ENCODE measurements at regions not wholly inside any gene's neighbourhood (a gene's known extent, or its start where the extent isn't known, plus 50 kb on each side); places are given as distances from the start of the nearest gene placed in this dataset.
A peak's percentile ranks its signal among the peaks of the same experiment; 100 is the strongest.

GRCh38 chr18:10119991-10120390, 206.2 kb downstream of the VAPA start:
- no CpG with 5 or more reads among the region's 1 CpG for WGBS, 2 experiments (ENCODE audit: insufficient coverage in 2 of 2)
- Histone ChIP-seq H3K9me3 (ENCODE audit: control insufficient read depth, low read length) (no peaks in the 10 kb centered on the region), H3K27ac (ENCODE audit: low read depth, low read length, severe bottlenecking) (no peak overlapping the region), H3K4me3 (ENCODE audit: extremely low read depth, insufficient read depth, low read length, poor library complexity, severe bottlenecking) (no peak overlapping the region), H3K4me1 (ENCODE audit: control insufficient read depth, insufficient read depth, low read length, poor library complexity, severe bottlenecking) (peaks cover 4% of the 10 kb centered on the region), H3K36me3 (ENCODE audit: control insufficient read depth, insufficient read depth, low read length) (no peaks in the 10 kb centered on the region)

DNA sequence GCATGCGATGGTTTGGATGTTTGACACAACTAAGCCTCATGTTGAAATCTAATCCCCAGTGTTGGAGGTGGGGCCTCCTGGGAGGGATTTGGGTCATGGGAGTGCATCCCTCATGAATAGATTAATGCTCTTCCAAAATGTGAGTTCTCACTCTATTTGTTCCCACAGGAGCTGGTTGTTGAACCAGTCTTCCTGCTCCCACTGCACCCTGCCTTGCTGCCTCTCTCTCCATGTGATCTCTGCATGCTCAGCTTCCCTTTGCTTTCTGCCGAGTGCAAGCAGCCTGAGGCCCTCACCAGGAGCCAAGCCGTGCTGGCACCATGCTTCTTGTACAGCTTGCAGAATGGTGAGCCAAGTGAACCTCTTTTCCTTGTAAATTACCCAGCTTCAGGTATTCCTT, 206.8 kb downstream of the VAPA start:
- Histone ChIP-seq H3K9me3 (ENCODE audit: control insufficient read depth, low read length) (no peaks in the 10 kb centered on the region), H3K4me1 (ENCODE audit: control insufficient read depth, insufficient read depth, low read length, poor library complexity, severe bottlenecking) (peaks cover 4% of the 10 kb centered on the region), H3K4me3 (ENCODE audit: extremely low read depth, insufficient read depth, low read length, poor library complexity, severe bottlenecking) (no peak overlapping the region), H3K27ac (ENCODE audit: low read depth, low read length, severe bottlenecking) (no peak overlapping the region), H3K36me3 (ENCODE audit: control insufficient read depth, insufficient read depth, low read length) (no peaks in the 10 kb centered on the region)
- 75 to 79% methylated on average over 2 to 3 of the region's 3 CpGs for WGBS, 2 experiments (ENCODE audit: insufficient coverage in 2 of 2)

DNA sequence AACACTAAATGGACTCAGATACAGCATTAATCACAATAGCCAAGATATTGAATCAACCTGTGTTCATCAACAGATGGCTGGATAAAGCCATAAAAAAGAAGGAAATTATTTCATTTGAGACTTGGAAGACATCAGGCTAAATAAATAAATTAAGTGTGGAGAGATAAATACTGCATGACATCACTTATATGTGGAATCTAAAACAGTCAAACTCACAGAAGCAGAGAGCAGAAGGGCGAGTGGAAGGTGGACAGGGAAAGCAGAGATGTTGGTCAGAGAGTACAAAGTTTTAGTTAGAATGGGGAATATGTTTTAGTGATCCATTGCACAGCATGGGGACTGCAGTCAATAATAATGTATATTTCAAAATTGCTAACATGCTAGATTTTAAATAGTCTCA, 207.2 kb downstream of the VAPA start:
- 100% methylated on average over 1 of the region's 1 CpG; no CpG with 5 or more reads in 1 of the 2 experiments for WGBS, 2 experiments (ENCODE audit: insufficient coverage in 2 of 2)
- Histone ChIP-seq H3K27ac (ENCODE audit: low read depth, low read length, severe bottlenecking) (no peak overlapping the region), H3K36me3 (ENCODE audit: control insufficient read depth, insufficient read depth, low read length) (no peaks in the 10 kb centered on the region), H3K9me3 (ENCODE audit: control insufficient read depth, low read length) (no peaks in the 10 kb centered on the region), H3K4me1 (ENCODE audit: control insufficient read depth, insufficient read depth, low read length, poor library complexity, severe bottlenecking) (peaks cover 4% of the 10 kb centered on the region), H3K4me3 (ENCODE audit: extremely low read depth, insufficient read depth, low read length, poor library complexity, severe bottlenecking) (no peak overlapping the region)

GRCh38 chr18:10121786-10122515, 208.1 kb downstream of the VAPA start:
- Histone ChIP-seq H3K27ac (ENCODE audit: low read depth, low read length, severe bottlenecking) (peak overlapping the region; percentile 26), H3K4me1 (ENCODE audit: control insufficient read depth, insufficient read depth, low read length, poor library complexity, severe bottlenecking) (peaks cover 4% of the 10 kb centered on the region), H3K36me3 (ENCODE audit: control insufficient read depth, insufficient read depth, low read length) (no peaks in the 10 kb centered on the region), H3K4me3 (ENCODE audit: extremely low read depth, insufficient read depth, low read length, poor library complexity, severe bottlenecking) (no peak overlapping the region), H3K9me3 (ENCODE audit: control insufficient read depth, low read length) (no peaks in the 10 kb centered on the region)
- WGBS, 2 experiments (ENCODE audit: insufficient coverage in 2 of 2), result 78 to 93% methylated on average over 4 to 9 of the region's 11 CpGs

DNA sequence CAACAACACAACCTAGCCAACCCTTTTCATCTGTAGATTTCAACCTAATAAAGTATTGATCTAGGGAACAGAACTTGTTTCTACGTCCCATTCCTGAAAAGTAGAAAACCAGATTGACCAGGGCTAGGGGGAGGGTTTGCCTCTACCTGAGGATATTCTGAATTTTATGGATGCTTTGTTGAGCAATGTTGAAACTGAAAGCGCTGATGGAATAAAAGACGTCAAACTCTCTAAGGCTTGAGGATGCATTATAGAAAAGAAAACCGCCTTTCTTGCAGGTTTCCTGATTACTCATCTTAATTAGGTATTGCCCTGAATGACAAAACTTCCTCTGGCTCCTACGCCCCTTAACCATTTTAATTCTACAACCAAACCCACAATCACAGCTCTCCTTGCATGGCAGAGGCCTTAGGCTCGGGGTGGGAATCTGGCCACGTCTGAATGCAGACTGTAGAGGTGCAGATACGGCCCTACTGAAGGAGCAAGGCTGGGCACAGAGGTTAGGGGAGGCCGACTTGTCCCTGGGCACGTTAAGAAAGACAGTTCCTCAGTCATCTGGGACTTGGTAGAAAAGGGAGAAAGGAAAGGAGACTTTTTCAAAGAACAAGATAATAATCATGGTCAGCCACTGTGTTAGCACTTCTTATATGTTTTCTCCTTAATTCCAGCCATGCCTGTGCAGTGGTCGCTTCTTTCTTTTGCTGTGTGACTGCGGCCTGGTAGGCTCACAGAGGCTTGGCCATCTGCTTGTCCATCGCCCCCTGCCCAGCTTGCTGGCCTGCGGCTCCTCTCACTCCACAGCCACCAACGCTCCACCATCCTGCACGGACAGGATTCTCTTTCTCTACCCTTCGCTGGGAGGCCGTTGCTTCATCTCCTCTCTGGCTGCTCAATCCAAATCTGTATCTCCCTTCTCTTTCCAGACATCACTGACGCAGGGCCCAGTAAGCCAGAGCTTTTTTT, 209.5 kb downstream of the VAPA start:
- 92 to 95% methylated on average over 16 to 18 of the region's 19 CpGs for WGBS, 2 experiments (ENCODE audit: insufficient coverage in 2 of 2)
- H3K4me1 ChIP-seq (ENCODE audit: control insufficient read depth, insufficient read depth, low read length, poor library complexity, severe bottlenecking), result peaks cover 4% of the 10 kb centered on the region
- H3K27ac ChIP-seq (ENCODE audit: low read depth, low read length, severe bottlenecking), result no peak overlapping the region
- no peak overlapping the region for H3K4me3 ChIP-seq (ENCODE audit: extremely low read depth, insufficient read depth, low read length, poor library complexity, severe bottlenecking)
- no peaks in the 10 kb centered on the region for H3K9me3 ChIP-seq (ENCODE audit: control insufficient read depth, low read length)
- no peaks in the 10 kb centered on the region for H3K36me3 ChIP-seq (ENCODE audit: control insufficient read depth, insufficient read depth, low read length)

DNA sequence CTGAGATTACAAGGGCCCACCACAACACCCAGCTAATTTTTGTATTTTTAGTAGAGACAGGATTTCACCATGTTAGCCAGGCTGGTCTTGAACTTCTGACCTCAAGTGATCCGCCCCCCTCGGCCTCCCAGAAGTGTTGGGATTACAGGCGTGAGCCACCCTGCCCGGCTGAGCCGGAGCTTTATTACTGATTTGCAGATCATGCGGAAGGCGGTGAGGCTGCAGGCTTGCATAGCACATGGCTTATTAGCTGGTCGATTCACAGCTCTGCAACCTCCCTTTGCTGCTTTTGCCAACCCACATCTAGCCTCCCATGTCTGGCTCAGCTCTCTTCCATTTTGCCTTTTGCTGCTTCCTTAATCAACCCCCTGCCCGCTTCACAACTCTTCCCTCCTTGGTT, 210.3 kb downstream of the VAPA start:
- H3K4me3 ChIP-seq (ENCODE audit: extremely low read depth, insufficient read depth, low read length, poor library complexity, severe bottlenecking), result no peak overlapping the region
- peaks cover 6% of the 10 kb centered on the region for H3K4me1 ChIP-seq (ENCODE audit: control insufficient read depth, insufficient read depth, low read length, poor library complexity, severe bottlenecking)
- H3K9me3 ChIP-seq (ENCODE audit: control insufficient read depth, low read length), result no peaks in the 10 kb centered on the region
- WGBS, 2 experiments (ENCODE audit: insufficient coverage in 2 of 2), result 88 to 92% methylated on average over 9 of the region's 9 CpGs
- no peaks in the 10 kb centered on the region for H3K36me3 ChIP-seq (ENCODE audit: control insufficient read depth, insufficient read depth, low read length)
- H3K27ac ChIP-seq (ENCODE audit: low read depth, low read length, severe bottlenecking), result no peak overlapping the region

GRCh38 chr18:10124557-10124956, 210.7 kb downstream of the VAPA start:
- 84 to 88% methylated on average over 3 to 4 of the region's 4 CpGs for WGBS, 2 experiments (ENCODE audit: insufficient coverage in 2 of 2)
- H3K4me1 ChIP-seq (ENCODE audit: control insufficient read depth, insufficient read depth, low read length, poor library complexity, severe bottlenecking), result peaks cover 11% of the 10 kb centered on the region
- peak overlapping the region; percentile 50 for H3K27ac ChIP-seq (ENCODE audit: low read depth, low read length, severe bottlenecking)
- H3K9me3 ChIP-seq (ENCODE audit: control insufficient read depth, low read length), result no peaks in the 10 kb centered on the region
- H3K4me3 ChIP-seq (ENCODE audit: extremely low read depth, insufficient read depth, low read length, poor library complexity, severe bottlenecking), result no peak overlapping the region
- H3K36me3 ChIP-seq (ENCODE audit: control insufficient read depth, insufficient read depth, low read length), result no peaks in the 10 kb centered on the region

DNA sequence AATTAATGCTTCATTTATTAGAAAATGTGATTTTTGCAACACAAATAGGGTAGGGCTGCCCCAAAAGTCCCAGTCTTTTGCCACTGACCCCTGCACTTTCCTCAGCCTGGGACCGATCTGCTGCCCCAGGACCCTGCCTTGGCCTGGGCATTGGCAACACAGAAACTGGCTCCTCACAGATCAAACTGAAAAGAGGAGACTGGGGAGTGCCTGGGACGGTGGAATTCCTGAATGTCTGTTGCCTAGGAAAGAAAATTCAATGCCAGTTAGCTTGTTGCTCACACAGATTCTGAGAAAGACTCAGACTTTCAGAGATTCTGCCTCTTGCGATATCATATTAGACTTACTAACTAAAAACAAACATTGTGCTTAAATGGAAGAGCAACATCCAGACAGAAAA, 211.2 kb downstream of the VAPA start:
- 73% methylated on average over 2 to 3 of the region's 3 CpGs for WGBS, 2 experiments (ENCODE audit: insufficient coverage in 2 of 2)
- Histone ChIP-seq H3K4me3 (ENCODE audit: extremely low read depth, insufficient read depth, low read length, poor library complexity, severe bottlenecking) (no peak overlapping the region), H3K9me3 (ENCODE audit: control insufficient read depth, low read length) (no peaks in the 10 kb centered on the region), H3K4me1 (ENCODE audit: control insufficient read depth, insufficient read depth, low read length, poor library complexity, severe bottlenecking) (peaks cover 11% of the 10 kb centered on the region), H3K36me3 (ENCODE audit: control insufficient read depth, insufficient read depth, low read length) (no peaks in the 10 kb centered on the region), H3K27ac (ENCODE audit: low read depth, low read length, severe bottlenecking) (peak overlapping the region; percentile 50)

GRCh38 chr18:10127729-10128128, 213.9 kb downstream of the VAPA start:
- Histone ChIP-seq H3K9me3 (ENCODE audit: control insufficient read depth, low read length) (no peaks in the 10 kb centered on the region), H3K4me3 (ENCODE audit: extremely low read depth, insufficient read depth, low read length, poor library complexity, severe bottlenecking) (no peak overlapping the region), H3K27ac (ENCODE audit: low read depth, low read length, severe bottlenecking) (no peak overlapping the region), H3K36me3 (ENCODE audit: control insufficient read depth, insufficient read depth, low read length) (no peaks in the 10 kb centered on the region), H3K4me1 (ENCODE audit: control insufficient read depth, insufficient read depth, low read length, poor library complexity, severe bottlenecking) (peaks cover 29% of the 10 kb centered on the region)
- 73 to 75% methylated on average over 5 of the region's 5 CpGs for WGBS, 2 experiments (ENCODE audit: insufficient coverage in 2 of 2)

GRCh38 chr18:10128921-10129501, 215.2 kb downstream of the VAPA start:
- Histone ChIP-seq H3K4me3 (ENCODE audit: extremely low read depth, insufficient read depth, low read length, poor library complexity, severe bottlenecking) (no peak overlapping the region), H3K36me3 (ENCODE audit: control insufficient read depth, insufficient read depth, low read length) (no peaks in the 10 kb centered on the region), H3K4me1 (ENCODE audit: control insufficient read depth, insufficient read depth, low read length, poor library complexity, severe bottlenecking) (peaks cover 42% of the 10 kb centered on the region), H3K27ac (ENCODE audit: low read depth, low read length, severe bottlenecking) (peak overlapping the region; percentile 66), H3K9me3 (ENCODE audit: control insufficient read depth, low read length) (no peaks in the 10 kb centered on the region)
- 80 to 96% methylated on average over 6 to 7 of the region's 8 CpGs for WGBS, 2 experiments (ENCODE audit: insufficient coverage in 2 of 2)
